Smooth muscle cell (in vitro differentiated cells): ENCODE measurements at regions not wholly inside any gene's neighbourhood (a gene's known extent, or its start where the extent isn't known, plus 50 kb on each side); places are given as distances from the start of the nearest gene placed in this dataset.
A peak's percentile ranks its signal among the peaks of the same experiment; 100 is the strongest.

Source experiments
- DNase-seq: peaks from one replicate; lab custom pipeline; 2025; ENCODE audit not compliant: unreplicated experiment; lab: John Stamatoyannopoulos, UW
- H2AFZ ChIP-seq: fragments of 200-600 bp; sonication (generic); 2 replicates; pipeline ENCODE4 v1.6.0; 2016; ENCODE audit warnings: antibody characterized with exemption, low read depth, mild to moderate bottlenecking
- H3F3A ChIP-seq: fragments of 200-600 bp; sonication (generic); 2 replicates; pipeline ENCODE4 v1.6.0; 2017; ENCODE audit warnings: antibody characterized with exemption, low read depth
- H3K27ac ChIP-seq: fragments of 200-600 bp; sonication (generic); 2 replicates; pipeline ENCODE4 v1.5.1; 2016; ENCODE audit warnings: low read depth, mild to moderate bottlenecking
- H3K27me3 ChIP-seq: fragments of 200-600 bp; sonication (generic); 2 replicates; pipeline ENCODE4 v1.6.1; 2016; ENCODE audit warnings: low read depth, mild to moderate bottlenecking
- H3K36me3 ChIP-seq: fragments of 200-600 bp; sonication (generic); 2 replicates; pipeline ENCODE4 v1.5.1; 2016; ENCODE audit warnings: low read depth
- H3K4me1 ChIP-seq: fragments of 200-600 bp; sonication (generic); 2 replicates; pipeline ENCODE4 v1.5.1; 2016; ENCODE audit warnings: low read depth
- H3K4me2 ChIP-seq: fragments of 200-600 bp; sonication (generic); 2 replicates; pipeline ENCODE4 v1.6.0; 2016; ENCODE audit warnings: mild to moderate bottlenecking
- H3K4me3 ChIP-seq: fragments of 200-600 bp; sonication (generic); 2 replicates; pipeline ENCODE4 v1.5.1; 2016; ENCODE audit warnings: mild to moderate bottlenecking
- H3K79me2 ChIP-seq: fragments of 200-600 bp; sonication (generic); 2 replicates; pipeline ENCODE4 v1.6.0; 2016; ENCODE audit warnings: low read depth, mild to moderate bottlenecking
- H3K9ac ChIP-seq: fragments of 200-600 bp; sonication (generic); 2 replicates; pipeline ENCODE4 v1.6.0; 2016; ENCODE audit warnings: low read depth
- H3K9me3 ChIP-seq: fragments of 200-600 bp; sonication (generic); replicated peaks from 2 replicates; pipeline ENCODE4 v1.5.1; 2016; ENCODE audit warnings: low read depth
- H4K20me1 ChIP-seq: fragments of 200-600 bp; sonication (generic); 2 replicates; pipeline ENCODE4 v1.6.0; 2016; ENCODE audit warnings: low read depth
- CTCF ChIP-seq: fragments of 200-600 bp; sonication (generic); IDR thresholded peaks from 2 replicates; pipeline ENCODE4 v1.5.1; 2017; ENCODE audit warnings: borderline replicate concordance, mild to moderate bottlenecking, antibody characterized with exemption; ENCODE audit not compliant: insufficient read depth, poor library complexity, severe bottlenecking
- WGBS: methylation state at CpG from one replicate; pipeline ENCODE4 v1.1.7; 2016; ENCODE audit warnings: low lambda C conversion rate; 5-methylcytosine and 5-hydroxymethylcytosine counted together

- H3K9ac ChIP-seq = no peak overlapping the region
- H3K27ac ChIP-seq = peak overlapping the region; percentile 68
- no peaks in the 10 kb centered on the region for H3K9me3 ChIP-seq
- H3K27me3 ChIP-seq = no peaks in the 10 kb centered on the region
- H3F3A ChIP-seq = peaks cover 4% of the 10 kb centered on the region
- H2AFZ ChIP-seq = no peak overlapping the region
- no peak overlapping the region for H3K4me3 ChIP-seq
- H3K4me2 ChIP-seq = no peak overlapping the region
- TF ChIP-seq CTCF = no peak
- H4K20me1 ChIP-seq = peaks cover 80% of the 10 kb centered on the region
- H3K79me2 ChIP-seq = peaks cover 15% of the 10 kb centered on the region
- no peak for DNase-seq
- peaks cover 7% of the 10 kb centered on the region for H3K4me1 ChIP-seq
- 78% methylated on average over 3 of the region's 3 CpGs for WGBS
- no peaks in the 10 kb centered on the region for H3K36me3 ChIP-seq
Measured at GRCh38 chr18:46220116-46220515, 115.9 kb downstream of the HAUS1 start.

GRCh38 chr18:46222093-46222492 lies 117.9 kb downstream of the HAUS1 start:
- H3F3A ChIP-seq = peaks cover 7% of the 10 kb centered on the region
- no peaks in the 10 kb centered on the region for H3K9me3 ChIP-seq
- TF ChIP-seq CTCF = no peak
- H3K4me3 ChIP-seq = no peak overlapping the region
- 74% methylated on average over 3 of the region's 3 CpGs for WGBS
- H3K4me1 ChIP-seq = peaks cover 7% of the 10 kb centered on the region
- peaks cover 82% of the 10 kb centered on the region for H4K20me1 ChIP-seq
- no peak overlapping the region for H2AFZ ChIP-seq
- H3K27me3 ChIP-seq = no peaks in the 10 kb centered on the region
- H3K79me2 ChIP-seq = peaks cover 8% of the 10 kb centered on the region
- DNase-seq = no peak
- no peak overlapping the region for H3K4me2 ChIP-seq
- no peaks in the 10 kb centered on the region for H3K36me3 ChIP-seq
- H3K27ac ChIP-seq = no peak overlapping the region
- no peak overlapping the region for H3K9ac ChIP-seq

- DNase-seq = no peak
- Histone ChIP-seq H3K27me3 (no peaks in the 10 kb centered on the region), H3K4me2 (peak overlapping the region; percentile 13), H3K79me2 (peaks cover 15% of the 10 kb centered on the region), H3K9me3 (no peaks in the 10 kb centered on the region), H2AFZ (no peak overlapping the region), H3K27ac (no peak overlapping the region), H3K4me3 (no peak overlapping the region), H3K9ac (no peak overlapping the region), H3F3A (peaks cover 7% of the 10 kb centered on the region), H3K36me3 (no peaks in the 10 kb centered on the region), H4K20me1 (peaks cover 83% of the 10 kb centered on the region), H3K4me1 (peaks cover 7% of the 10 kb centered on the region)
- no peak for TF ChIP-seq CTCF
- WGBS = 56% methylated on average over 8 of the region's 8 CpGs
Measured at GRCh38 chr18:46222710-46223360, 118.7 kb downstream of the HAUS1 start.

- Histone ChIP-seq H3K9ac (no peak overlapping the region), H3K4me1 (peaks cover 7% of the 10 kb centered on the region), H4K20me1 (peaks cover 79% of the 10 kb centered on the region), H3F3A (peaks cover 7% of the 10 kb centered on the region), H3K4me3 (no peak overlapping the region), H2AFZ (no peak overlapping the region), H3K27me3 (no peaks in the 10 kb centered on the region), H3K79me2 (peaks cover 21% of the 10 kb centered on the region), H3K9me3 (no peaks in the 10 kb centered on the region), H3K4me2 (no peak overlapping the region), H3K36me3 (no peaks in the 10 kb centered on the region), H3K27ac (no peak overlapping the region)
- WGBS = 64% methylated on average over 2 of the region's 2 CpGs
- DNase-seq = no peak
- no peak for TF ChIP-seq CTCF
Measured at GRCh38 chr18:46224181-46224775, 120.1 kb downstream of the HAUS1 start.
